ENCODE measurements at regions not wholly inside any gene's neighbourhood (a gene's known extent, or its start where the extent isn't known, plus 50 kb on each side); places are given as distances from the start of the nearest gene placed in this dataset.
"Not testable (repeated sequence)": the region's sequence is repeated elsewhere in the genome, so short reads cannot be mapped to it uniquely, and the experiment has no call there.

DNA sequence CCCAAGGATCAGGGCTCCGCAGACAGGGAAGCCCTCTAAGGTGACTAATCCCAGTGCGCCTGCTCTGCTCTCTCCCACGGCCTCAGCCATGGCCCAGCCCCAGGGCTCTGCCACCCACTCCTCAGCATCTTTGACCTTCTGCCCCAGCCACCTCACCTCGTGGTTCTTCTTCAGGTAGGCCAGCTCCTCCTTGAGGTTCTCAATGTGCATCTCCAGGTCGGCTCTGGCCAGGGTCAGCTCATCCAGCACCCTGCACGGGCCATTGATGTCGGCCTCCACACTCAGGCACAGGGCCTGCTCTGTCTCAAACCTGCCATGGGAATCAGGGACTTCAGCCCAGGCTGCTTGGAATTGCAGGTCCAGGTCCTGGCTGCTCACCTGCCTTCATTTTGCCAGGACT, 128.4 kb downstream of the TNFRSF13B start:
- not testable (repeated sequence) for DNase-seq (ENCODE audit: low spot score)

DNA sequence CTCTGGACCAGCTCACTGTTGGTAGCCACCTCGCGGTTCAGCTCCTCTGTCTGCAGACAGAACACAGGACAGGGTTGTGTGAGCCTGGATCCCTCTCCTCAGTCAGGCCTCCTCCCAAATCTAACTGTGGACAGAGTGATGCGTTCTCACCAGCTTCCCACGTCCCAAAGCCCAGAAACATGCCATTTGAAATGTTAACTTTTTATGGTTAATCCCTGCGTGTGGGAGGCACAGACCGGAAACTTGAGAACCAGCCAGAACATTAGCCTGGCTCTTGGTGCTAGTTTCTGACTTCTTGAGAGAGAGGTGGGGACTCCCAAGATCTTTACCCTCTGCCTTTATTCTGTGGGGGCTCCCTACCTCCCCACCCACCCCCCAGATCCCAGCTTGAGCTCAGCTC, 129.6 kb downstream of the TNFRSF13B start:
- not testable (repeated sequence) for DNase-seq (ENCODE audit: low spot score)

GRCh38 chr17:16841896-16842295, 130.0 kb downstream of the TNFRSF13B start:
- DNase-seq (ENCODE audit: low spot score) = not testable (repeated sequence)

- not testable (repeated sequence) for DNase-seq (ENCODE audit: low spot score)
Measured at GRCh38 chr17:16840219-16840618, 131.7 kb downstream of the TNFRSF13B start.

- DNase-seq (ENCODE audit: low spot score) = not testable (repeated sequence)
Measured at GRCh38 chr17:16839242-16840175, 132.4 kb downstream of the TNFRSF13B start.

- DNase-seq (ENCODE audit: low spot score) = not testable (repeated sequence)
Measured at GRCh38 chr17:16838795-16839194, 133.1 kb downstream of the TNFRSF13B start.

DNA sequence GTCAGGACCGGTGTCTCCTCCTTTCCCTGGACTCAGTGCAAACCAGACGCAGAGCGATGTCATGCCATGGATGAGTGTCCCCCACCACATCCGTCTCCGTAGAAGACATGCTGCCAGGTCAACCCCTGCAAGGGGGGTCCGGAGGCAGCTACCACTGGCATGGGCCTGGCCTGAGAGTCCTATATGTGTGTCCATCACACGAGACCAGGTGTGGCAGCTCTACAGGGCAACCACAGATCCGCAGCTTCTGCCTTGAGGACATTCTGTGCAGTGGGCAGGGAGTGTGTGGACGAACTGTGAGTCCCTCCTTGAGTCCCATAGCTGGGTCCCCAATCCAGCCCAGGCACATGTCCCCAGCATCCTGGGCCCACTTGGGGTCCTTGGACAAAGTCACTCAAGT, 133.6 kb downstream of the TNFRSF13B start:
- not testable (repeated sequence) for DNase-seq (ENCODE audit: low spot score)

DNA sequence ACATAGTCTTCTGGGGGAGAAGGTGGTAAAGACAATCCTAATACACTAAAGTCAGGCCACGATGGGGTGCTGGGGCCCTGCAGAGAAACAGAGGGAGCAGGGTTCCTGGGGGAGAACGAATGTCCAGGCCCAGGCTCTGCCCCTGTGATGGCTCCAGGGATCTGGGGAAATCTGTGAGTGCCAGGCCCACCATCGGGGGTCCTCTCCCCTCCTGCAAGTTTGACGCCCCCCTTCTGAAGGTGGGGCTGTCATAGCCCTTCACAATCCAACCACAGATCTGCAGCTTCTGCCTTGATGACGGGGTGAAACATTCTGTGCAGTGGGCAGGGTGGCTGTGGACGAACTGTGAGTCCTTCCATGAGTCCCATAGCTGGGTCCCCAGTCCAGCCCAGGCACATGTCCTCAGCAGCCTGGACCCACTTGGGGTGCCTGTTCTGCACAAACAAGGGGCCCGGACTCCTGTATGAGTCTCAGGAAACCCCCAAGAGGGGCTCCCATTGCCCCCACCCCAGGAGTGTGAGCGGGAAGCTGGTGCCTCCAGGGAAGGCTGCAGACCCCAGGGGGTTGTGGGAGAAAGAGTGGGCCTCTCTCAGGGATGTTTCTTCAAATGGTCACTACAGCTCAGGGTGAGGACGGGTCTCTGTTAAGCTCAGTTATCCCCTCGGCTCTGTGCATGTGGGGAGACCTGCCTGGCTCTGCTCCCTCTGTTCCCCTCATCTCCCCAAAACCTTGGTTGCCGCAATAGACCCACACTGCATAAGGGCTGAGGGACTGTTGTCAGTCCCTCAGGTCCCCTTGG, 134.3 kb downstream of the TNFRSF13B start:
- DNase-seq (ENCODE audit: low spot score) = not testable (repeated sequence)

- DNase-seq (ENCODE audit: low spot score) = not testable (repeated sequence)
Measured at GRCh38 chr17:16836315-16836915, 135.5 kb downstream of the TNFRSF13B start.

DNA sequence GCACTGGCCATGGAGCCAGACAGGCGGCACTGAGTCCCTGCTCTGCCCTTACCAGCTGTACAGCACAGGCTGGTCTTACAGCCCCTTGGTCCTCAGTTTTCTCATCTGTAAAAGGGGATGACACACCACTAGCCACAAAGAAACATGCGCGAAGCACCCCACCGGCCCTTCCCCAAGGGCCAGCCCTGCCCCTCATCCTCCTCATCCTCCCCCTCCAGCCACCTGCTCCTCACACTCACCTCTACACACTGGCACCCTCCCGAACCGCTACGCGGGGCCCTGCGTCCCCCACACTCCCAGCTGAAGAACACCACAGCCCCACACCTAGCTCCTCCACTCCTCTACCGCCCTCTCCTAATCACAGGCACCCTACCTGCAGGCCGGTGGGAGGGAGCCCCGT, 138.4 kb downstream of the TNFRSF13B start:
- not testable (repeated sequence) for DNase-seq (ENCODE audit: low spot score)

- not testable (repeated sequence) for DNase-seq (ENCODE audit: low spot score)
Measured at GRCh38 chr17:16832853-16833252, 139.1 kb downstream of the TNFRSF13B start.

DNA sequence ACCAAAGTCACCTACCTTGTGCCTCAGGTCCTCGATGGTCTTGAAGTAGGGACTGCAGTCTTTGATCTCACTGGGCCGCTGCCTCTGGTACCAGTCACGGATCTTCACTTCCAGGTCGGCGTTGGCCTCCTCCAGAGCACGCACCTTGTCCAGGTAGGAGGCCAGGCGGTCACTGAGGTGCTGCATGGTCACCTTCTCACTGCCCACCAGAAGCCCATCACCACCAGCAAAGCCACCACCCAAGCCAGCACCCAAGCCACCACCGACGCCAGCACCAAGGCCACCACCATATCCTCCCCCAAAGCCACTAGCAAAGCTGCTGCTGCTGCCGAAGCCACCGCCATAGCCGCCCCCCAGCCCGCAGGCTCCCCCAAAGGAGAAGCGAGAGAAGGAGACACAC, 139.7 kb downstream of the TNFRSF13B start:
- DNase-seq (ENCODE audit: low spot score) = not testable (repeated sequence)

DNA sequence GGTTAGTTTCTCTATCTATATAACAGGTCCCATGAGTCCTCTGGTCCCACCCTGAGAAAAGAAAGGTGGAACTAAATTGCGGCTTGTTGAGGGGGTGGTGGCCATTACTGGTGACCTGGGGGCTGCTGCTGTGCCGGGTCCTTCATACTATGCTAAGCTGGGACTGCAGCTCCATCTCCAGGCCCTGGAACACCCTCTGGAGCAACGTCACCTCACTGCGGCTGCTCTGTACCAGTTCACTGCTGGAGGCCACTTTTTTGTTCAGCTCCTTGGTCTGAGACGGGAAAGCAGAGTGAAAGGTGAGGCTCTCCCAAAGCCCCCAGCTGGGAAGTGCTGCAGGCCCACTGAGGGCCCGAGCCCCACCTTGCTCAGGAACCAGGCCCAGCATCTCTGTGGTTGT, 140.7 kb downstream of the CCDC144A start:
- DNase-seq (ENCODE audit: low spot score) = not testable (repeated sequence)

DNA sequence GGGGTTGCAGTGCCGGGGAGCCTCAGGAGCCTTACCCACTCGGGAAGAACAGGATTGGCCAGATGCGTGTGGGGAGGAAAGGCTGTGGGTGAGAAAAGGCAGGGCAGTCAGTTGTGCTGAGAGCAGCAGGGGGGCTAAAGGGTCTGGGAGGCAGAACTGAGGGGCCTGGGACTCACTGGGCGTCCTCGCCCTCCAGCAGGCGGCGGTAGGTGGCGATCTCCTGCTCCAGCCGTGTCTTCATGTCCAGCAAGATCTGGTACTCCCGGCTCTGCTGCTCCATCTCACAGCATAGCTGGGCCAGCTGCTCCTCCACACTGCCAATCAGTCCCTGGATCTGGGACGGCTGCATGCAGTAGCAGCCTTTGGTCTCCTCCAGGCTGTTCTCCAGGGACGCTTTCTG, 140.2 kb downstream of the CCDC144A start:
- not testable (repeated sequence) for DNase-seq (ENCODE audit: low spot score)

Measured in mucosa of gallbladder (tissue), 1 donor.